HG03378 (cell line): ENCODE measurements at regions not wholly inside any gene's neighbourhood (a gene's known extent, or its start where the extent isn't known, plus 50 kb on each side); places are given as distances from the start of the nearest gene placed in this dataset.

ENCODE experiments used
- ATAC-seq: cut with Tn5 transposase; IDR thresholded peaks from one replicate; pipeline ENCODE4 v1.9.1; 2021; ENCODE audit warnings: mild to moderate bottlenecking, moderate library complexity; ENCODE audit not compliant: unreplicated experiment

DNA sequence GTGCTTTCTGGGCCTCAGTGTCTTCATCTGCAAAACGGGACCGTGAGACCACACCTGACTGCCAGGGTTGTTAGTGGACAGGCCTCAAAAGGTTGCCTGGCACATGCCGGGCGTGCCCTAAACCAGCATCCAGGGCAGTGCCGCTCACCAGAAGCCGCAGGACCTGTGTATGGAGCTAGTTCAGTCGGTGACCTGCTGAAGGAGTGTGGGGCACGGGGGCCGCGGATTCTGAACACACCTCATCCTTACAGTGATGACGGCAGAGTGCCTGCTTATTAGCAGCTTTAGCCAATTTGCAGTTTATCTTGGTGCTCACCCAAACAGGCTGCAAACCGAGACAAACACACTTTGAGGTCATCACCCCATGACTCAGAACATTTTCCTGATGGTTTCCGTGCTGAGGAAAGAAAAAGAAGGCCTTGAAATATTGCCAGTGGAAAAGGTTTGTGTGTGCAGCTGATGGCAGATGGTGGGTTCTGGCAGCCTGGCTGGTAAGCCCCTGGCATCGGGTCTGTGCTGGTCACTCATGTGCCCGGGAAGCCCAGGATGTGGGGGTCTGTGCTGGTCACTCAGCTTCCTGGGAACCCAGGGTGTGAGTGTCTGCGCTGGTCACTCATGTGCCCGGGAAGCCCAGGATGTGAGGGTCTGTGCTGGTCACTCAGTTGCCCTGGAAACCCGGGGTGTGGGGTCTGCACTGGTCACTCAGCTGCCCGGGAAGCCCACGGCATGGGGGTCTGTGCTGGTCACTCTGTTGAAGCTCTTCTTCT lies 153.8 kb downstream of the ERMARD start:
- no peak for ATAC-seq

GRCh38 chr6:169904051-169904922 lies 152.9 kb downstream of the ERMARD start:
- no peak for ATAC-seq

GRCh38 chr6:169903122-169903521 lies 151.7 kb downstream of the ERMARD start:
- ATAC-seq = no peak

- ATAC-seq = no peak
Observed at GRCh38 chr6:169902604-169903003, 151.2 kb downstream of the ERMARD start.

- no peak for ATAC-seq
Observed at GRCh38 chr6:169902070-169902469, 150.6 kb downstream of the ERMARD start.

DNA sequence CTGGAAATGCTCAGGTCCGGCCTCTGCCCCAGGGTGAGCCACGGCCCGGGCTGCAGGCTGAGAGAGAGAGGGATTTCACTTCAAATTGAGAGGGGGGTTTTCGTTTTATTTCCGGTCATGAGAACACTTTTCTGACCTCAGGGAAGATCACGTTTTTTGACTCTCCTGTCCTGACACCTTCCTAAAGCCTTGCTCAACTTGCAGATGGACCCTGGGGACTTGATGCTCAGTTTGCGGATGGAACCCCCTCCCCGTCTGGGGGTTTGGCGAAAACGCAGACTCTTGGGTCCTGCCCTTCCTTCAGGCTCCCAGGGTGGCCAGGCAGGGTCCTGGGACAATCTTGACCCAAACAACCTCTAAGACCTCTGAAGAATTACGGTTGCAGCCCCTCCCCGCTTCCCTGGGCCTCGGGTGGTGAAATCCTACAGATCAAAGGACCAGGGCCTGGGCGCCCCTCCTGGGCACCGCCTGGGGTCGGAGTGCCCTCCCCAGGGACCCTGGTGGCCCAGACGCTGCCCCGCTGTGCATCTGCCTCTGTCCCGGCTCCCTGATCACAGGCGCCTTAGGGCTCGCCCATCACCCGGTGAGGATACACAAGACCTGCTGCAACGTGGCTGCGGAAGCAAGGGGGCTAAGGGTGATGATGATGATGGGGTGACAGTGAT lies 148.2 kb downstream of the ERMARD start:
- no peak for ATAC-seq

DNA sequence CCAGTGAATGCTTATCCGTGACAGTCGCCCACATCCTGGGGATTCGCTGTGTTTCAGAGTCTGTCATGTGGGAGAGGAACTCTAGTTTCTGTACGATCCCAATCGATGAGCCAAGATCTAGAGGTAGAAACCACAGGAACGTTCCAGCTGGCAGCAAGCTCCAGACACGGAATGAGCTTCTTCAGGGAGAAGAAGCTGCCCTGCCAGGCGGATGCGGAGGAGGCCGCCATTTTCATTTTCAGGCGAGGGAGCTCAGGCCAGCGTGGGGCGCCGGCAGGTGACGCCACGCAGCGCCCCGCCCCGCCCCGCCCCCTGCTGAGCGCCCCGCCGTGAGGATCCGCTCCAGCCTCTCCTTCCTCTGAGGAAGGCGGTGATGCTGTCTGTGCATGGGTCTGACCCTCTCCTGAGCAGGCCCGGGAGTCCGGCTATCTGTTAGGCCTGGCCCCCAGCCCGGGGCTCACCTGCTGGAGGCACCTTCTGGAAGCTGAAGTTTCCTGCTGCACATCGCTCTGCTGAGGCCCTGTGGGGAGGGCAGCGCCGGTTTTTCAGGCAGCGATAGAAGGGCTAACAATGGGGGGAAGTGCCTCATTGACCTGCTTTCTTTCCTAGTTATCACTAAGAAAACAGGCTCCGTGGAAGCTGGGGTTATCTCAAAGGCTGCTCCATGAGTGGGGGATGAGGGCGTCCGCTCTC lies 147.5 kb downstream of the ERMARD start:
- ATAC-seq = no peak

- no peak for ATAC-seq
Observed at GRCh38 chr6:169897601-169898358, 146.4 kb downstream of the ERMARD start.

DNA sequence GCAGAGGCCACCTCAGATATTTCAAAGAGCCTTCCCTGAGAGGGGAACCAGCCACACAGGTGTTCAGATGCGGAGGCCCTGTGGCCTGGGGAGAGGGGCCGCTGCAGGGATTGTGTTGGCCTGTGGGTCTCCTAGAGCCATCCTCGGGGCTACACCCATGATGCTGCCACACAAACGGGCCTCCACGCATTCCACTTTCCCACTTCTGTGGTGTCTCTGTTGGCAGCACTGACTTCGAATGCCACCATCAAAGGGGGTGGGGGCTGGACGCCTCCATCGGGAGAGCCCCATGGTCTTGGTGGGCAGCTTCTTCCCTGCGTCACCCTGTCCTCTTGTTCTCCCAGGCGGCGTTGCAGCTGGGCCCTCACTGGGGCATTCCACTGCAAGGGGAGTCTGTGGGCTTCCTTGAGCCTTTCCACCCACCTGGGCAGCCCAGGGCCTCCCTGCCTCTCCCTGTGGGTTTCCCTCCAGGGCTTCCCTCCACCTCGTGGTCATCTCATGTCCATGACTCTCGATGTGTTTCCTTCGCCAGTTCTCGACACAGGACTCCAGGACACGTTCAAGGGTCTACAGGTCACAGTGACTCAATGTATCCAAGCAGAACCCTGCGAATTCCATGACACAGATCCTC lies 145.5 kb downstream of the ERMARD start:
- no peak for ATAC-seq

GRCh38 chr6:169895926-169896761 lies 144.7 kb downstream of the ERMARD start:
- no peak for ATAC-seq

DNA sequence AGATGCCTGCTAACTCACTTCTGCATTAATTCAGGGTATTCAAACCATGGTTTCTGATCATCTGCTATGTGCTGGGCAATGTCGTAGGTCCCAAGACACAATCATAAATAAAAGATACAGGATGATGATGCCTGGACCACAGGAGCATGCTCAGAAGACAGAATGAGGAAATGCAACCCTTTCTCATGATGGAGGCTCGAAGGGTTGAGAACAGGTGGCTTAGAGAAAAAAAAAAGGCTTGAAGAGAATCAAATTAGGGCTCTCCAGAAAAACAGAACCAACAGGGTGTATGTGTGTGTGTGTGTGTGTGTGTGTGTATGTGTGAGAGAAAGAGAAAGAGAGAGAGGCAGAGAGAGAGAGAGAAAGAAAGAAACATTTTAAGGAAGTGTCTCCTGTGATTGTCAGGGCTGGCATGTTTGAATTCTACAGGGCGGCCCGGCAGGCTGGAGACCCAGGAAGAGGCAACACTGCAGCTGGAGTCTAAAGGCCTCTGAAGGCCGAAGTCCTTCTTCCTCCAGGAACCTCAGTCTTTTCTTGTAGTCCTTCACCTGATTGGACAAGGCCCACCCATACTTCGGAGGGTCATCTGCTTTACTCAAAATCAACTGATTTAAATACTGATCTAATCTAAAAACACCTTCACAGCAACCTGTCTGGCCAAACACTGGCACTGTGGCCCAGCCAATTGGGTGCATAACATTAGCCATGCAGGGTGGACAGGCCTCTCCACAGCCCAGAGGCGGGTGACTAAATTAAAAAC lies 143.8 kb downstream of the ERMARD start:
- ATAC-seq = no peak

- no peak for ATAC-seq
Observed at GRCh38 chr6:169894377-169894960, 143.0 kb downstream of the ERMARD start.

DNA sequence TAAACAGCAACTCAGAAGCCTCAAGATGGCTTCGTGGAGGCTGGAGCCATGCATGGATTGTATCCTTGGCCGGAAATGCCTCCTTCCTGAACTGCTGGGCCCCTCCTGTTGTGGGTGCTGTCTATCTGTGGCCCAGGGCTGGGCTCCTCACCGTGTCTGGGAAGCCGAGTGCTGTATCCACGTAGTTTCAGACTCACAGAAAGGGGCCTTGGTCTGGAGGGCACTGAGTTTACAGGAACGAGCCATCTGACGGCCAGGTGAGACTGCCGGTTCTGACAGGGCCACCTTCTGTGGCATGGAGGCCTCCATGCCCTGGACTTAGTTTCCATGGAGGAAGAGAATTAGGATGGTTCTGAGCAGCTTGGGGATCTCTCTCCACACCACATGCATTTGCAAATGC lies 142.2 kb downstream of the ERMARD start:
- ATAC-seq = no peak

GRCh38 chr6:169891846-169892245 lies 140.4 kb downstream of the ERMARD start:
- no peak for ATAC-seq

DNA sequence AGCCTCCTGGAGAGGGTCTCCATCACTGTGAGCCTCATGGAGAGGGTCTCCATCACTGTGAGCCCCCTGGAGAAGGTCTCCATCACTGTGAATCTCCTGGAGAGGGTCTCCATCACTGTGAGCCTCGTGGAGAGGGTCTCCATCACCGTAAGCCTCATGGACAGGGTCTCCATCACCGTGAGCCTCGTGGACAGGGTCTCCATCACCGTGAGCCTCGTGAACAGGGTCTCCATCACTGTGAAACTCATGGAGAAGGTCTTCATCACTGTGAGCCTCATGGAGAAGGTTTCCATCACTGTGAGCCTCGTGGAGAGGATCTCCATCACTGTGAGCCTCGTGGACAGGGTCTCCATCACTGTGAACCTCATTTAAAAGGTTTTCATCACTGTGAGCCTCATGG lies 140.0 kb downstream of the ERMARD start:
- ATAC-seq = no peak

DNA sequence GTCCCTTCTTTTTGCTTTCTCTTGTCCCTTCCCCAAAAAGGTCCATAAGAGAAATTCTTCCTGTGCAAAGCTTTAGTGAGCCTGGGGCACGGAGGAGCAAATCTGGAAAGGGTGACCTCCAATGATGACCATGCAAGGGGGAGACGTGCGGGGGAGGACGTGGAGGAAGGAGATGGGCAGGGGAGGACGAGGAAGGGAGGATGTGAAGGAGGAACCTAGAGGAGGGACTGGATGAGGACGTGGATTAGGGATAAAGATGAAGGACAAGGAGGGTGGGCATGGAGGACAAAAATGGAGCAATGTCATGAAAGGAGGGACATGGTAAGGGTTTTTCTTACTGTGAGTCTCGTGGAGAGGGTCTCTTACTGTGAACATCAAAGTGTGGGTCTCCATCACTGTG lies 139.5 kb downstream of the ERMARD start:
- ATAC-seq = no peak

DNA sequence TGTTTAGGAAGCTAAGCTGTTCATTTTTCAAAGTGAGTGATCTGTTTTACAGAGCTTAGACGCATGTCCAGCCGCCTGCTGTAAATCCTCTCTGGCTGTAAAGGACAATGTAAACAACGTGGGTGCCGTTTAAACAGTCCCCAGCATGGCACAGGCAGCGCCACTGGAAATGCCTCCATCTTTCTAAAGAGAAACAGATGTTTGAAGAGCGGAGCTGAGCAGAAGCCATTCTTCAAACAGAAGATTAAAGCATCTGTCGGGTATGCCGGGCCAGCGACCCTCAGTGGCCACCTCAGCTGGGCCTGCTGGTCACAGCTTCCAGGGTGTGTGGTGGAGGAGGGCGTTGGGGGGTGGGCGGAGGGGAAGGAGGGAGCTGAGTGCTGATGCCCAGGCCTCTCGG lies 138.6 kb downstream of the ERMARD start:
- ATAC-seq = no peak
